ENCODE measurements at regions not wholly inside any gene's neighbourhood (a gene's known extent, or its start where the extent isn't known, plus 50 kb on each side); places are given as distances from the start of the nearest gene placed in this dataset.

DNA sequence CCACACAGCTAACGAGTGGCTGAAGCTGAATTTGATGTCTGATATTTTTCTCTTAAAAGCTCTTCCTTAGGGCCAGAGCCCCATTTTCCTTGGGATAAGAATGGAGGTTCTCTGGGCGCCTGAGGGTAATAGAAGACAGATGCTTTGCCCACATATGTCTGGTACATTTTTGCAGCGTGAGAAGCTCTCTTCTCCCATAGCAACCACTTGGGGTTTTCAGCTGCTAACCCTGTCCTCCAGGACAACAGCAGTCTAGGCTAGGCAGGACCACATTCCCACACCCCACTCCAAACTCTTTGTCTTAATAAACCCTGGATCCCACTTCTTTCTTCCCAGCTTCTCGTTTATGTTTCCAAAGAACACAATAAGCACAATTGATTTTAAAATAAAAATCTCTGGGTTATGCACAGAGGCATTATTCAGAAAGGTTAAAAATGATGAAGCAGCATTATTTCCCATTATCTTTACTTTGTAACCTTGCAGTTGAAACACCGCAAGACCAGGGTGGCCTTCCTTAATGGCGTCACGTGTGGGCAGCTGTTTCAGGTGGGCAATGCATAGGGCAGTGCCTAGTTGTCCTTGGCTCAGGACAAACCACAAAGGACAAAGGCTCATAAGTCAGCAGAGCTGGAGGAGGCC lies 56.5 kb upstream of the NTRK3 start:
- TF ChIP-seq MEIS1 (CRISPR knock-in tag; IDR thresholded peaks at IDR 0.05; ENCODE audit: borderline replicate concordance) = no peak
- TF ChIP-seq ZNF214 (tag by site-specific recombination; IDR thresholded peaks at IDR 0.05; ENCODE audit: borderline replicate concordance) = no peak
- no peak for TF ChIP-seq FEZF1 (tag by site-specific recombination; IDR thresholded peaks at IDR 0.05)
- TF ChIP-seq SETDB1 (IDR thresholded peaks at IDR 0.05; ENCODE audit: insufficient read length, low read length) = no peak
- TF ChIP-seq, protein P1, sequence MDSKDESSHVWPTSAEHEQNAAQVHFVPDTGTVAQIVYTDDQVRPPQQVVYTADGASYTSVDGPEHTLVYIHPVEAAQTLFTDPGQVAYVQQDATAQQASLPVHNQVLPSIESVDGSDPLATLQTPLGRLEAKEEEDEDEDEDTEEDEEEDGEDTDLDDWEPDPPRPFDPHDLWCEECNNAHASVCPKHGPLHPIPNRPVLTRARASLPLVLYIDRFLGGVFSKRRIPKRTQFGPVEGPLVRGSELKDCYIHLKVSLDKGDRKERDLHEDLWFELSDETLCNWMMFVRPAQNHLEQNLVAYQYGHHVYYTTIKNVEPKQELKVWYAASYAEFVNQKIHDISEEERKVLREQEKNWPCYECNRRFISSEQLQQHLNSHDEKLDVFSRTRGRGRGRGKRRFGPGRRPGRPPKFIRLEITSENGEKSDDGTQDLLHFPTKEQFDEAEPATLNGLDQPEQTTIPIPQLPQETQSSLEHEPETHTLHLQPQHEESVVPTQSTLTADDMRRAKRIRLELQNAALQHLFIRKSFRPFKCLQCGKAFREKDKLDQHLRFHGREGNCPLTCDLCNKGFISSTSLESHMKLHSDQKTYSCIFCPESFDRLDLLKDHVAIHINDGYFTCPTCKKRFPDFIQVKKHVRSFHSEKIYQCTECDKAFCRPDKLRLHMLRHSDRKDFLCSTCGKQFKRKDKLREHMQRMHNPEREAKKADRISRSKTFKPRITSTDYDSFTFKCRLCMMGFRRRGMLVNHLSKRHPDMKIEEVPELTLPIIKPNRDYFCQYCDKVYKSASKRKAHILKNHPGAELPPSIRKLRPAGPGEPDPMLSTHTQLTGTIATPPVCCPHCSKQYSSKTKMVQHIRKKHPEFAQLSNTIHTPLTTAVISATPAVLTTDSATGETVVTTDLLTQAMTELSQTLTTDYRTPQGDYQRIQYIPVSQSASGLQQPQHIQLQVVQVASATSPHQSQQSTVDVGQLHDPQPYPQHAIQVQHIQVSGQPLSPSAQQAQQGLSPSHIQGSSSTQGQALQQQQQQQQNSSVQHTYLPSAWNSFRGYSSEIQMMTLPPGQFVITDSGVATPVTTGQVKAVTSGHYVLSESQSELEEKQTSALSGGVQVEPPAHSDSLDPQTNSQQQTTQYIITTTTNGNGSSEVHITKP (tag by site-specific recombination; IDR thresholded peaks at IDR 0.05) = no peak
- no peak for TF ChIP-seq GLIS2 (tag by site-specific recombination; IDR thresholded peaks at IDR 0.05)
- H3K4me1 ChIP-seq (ENCODE audit: control insufficient read depth, insufficient read depth, low read length) = no peaks in the 10 kb centered on the region
- H3K36me3 ChIP-seq (ENCODE audit: control insufficient read depth in 2 of 2, insufficient read depth in 1 of 2, low read length in 2 of 2) = no peaks in the 10 kb centered on the region
- H3K9me3 ChIP-seq (ENCODE audit: control insufficient read depth, insufficient read depth, low read depth, low read length) = no peaks in the 10 kb centered on the region
- H3K4me3 ChIP-seq (ENCODE audit: low read depth, low read length) = no peak overlapping the region
- H3K27ac ChIP-seq (ENCODE audit: extremely low read depth, low read depth, low read length) = no peak overlapping the region
- ChIA-PET POLR2A (no interaction called here), CTCF (interaction anchor here (0.6 to 4.7 kb wide), 6 partner anchors 13 to 138 kb away, joined by 3 to 21 read pairs (median 4); no protein-coding TSS in a partner anchor)

DNA sequence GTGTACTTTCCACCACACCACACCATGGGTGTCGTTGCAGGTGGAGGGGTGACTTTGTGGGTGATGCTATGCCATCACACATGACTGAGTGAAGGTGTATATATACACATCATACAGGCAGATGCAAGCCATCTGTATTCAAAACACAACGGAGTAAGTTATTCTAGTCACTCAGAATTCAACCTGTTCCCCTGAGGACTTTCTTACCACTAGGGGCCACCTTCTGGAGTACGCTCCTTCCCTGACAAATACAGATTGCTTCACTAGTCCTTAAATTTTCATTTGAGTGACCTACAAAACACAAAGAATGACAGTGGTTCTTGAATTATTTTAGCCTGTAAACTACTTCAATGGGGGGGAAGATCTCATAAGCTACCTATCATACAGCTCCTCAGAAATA lies 52.8 kb upstream of the NTRK3 start:
- no peaks in the 10 kb centered on the region for H3K9me3 ChIP-seq (ENCODE audit: control insufficient read depth, insufficient read depth, low read depth, low read length)
- TF ChIP-seq ZNF223 (tag by site-specific recombination; IDR thresholded peaks at IDR 0.05) (no peak), ZNF274 (IDR thresholded peaks at IDR 0.05; ENCODE audit: low read length) (no peak), ZNF274 (tag by site-specific recombination; IDR thresholded peaks at IDR 0.05; ENCODE audit: borderline replicate concordance) (no peak), ZNF391 (tag by site-specific recombination; IDR thresholded peaks at IDR 0.05; ENCODE audit: borderline replicate concordance, low read depth) (no peak), ZNF248 (tag by site-specific recombination; IDR thresholded peaks at IDR 0.05) (no peak), SP2 (tag by site-specific recombination; IDR thresholded peaks at IDR 0.05) (no peak), ZNF133 (tag by site-specific recombination; IDR thresholded peaks at IDR 0.05) (no peak), REPIN1 (tag by site-specific recombination; IDR thresholded peaks at IDR 0.05; ENCODE audit: low read depth) (no peak)
- TF ChIP-seq, protein P2, sequence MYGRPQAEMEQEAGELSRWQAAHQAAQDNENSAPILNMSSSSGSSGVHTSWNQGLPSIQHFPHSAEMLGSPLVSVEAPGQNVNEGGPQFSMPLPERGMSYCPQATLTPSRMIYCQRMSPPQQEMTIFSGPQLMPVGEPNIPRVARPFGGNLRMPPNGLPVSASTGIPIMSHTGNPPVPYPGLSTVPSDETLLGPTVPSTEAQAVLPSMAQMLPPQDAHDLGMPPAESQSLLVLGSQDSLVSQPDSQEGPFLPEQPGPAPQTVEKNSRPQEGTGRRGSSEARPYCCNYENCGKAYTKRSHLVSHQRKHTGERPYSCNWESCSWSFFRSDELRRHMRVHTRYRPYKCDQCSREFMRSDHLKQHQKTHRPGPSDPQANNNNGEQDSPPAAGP (tag by site-specific recombination; IDR thresholded peaks at IDR 0.05) = no peak
- TF ChIP-seq, protein P3, sequence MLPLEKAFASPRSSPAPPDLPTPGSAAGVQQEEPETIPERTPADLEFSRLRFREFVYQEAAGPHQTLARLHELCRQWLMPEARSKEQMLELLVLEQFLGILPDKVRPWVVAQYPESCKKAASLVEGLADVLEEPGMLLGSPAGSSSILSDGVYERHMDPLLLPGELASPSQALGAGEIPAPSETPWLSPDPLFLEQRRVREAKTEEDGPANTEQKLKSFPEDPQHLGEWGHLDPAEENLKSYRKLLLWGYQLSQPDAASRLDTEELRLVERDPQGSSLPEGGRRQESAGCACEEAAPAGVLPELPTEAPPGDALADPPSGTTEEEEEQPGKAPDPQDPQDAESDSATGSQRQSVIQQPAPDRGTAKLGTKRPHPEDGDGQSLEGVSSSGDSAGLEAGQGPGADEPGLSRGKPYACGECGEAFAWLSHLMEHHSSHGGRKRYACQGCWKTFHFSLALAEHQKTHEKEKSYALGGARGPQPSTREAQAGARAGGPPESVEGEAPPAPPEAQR (tag by site-specific recombination; IDR thresholded peaks at IDR 0.05) = no peak
- TF ChIP-seq, protein P4, sequence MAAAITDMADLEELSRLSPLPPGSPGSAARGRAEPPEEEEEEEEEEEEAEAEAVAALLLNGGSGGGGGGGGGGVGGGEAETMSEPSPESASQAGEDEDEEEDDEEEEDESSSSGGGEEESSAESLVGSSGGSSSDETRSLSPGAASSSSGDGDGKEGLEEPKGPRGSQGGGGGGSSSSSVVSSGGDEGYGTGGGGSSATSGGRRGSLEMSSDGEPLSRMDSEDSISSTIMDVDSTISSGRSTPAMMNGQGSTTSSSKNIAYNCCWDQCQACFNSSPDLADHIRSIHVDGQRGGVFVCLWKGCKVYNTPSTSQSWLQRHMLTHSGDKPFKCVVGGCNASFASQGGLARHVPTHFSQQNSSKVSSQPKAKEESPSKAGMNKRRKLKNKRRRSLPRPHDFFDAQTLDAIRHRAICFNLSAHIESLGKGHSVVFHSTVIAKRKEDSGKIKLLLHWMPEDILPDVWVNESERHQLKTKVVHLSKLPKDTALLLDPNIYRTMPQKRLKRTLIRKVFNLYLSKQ (tag by site-specific recombination; IDR thresholded peaks at IDR 0.05; ENCODE audit: borderline replicate concordance) = no peak
- TF ChIP-seq, protein P5, sequence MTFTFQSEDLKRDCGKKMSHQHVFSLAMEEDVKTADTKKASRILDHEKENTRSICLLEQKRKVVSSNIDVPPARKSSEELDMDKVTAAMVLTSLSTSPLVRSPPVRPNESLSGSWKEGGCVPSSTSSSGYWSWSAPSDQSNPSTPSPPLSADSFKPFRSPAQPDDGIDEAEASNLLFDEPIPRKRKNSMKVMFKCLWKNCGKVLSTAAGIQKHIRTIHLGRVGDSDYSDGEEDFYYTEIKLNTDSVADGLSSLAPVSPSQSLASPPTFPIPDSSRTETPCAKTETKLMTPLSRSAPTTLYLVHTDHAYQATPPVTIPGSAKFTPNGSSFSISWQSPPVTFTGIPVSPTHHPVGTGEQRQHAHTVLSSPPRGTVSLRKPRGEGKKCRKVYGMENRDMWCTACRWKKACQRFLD (tag by site-specific recombination; IDR thresholded peaks at IDR 0.05) = no peak
- TF ChIP-seq, protein P6, sequence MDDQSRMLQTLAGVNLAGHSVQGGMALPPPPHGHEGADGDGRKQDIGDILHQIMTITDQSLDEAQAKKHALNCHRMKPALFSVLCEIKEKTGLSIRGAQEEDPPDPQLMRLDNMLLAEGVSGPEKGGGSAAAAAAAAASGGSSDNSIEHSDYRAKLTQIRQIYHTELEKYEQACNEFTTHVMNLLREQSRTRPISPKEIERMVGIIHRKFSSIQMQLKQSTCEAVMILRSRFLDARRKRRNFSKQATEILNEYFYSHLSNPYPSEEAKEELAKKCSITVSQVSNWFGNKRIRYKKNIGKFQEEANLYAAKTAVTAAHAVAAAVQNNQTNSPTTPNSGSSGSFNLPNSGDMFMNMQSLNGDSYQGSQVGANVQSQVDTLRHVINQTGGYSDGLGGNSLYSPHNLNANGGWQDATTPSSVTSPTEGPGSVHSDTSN (CRISPR knock-in tag; IDR thresholded peaks at IDR 0.05) = no peak
- TF ChIP-seq, protein P7, sequence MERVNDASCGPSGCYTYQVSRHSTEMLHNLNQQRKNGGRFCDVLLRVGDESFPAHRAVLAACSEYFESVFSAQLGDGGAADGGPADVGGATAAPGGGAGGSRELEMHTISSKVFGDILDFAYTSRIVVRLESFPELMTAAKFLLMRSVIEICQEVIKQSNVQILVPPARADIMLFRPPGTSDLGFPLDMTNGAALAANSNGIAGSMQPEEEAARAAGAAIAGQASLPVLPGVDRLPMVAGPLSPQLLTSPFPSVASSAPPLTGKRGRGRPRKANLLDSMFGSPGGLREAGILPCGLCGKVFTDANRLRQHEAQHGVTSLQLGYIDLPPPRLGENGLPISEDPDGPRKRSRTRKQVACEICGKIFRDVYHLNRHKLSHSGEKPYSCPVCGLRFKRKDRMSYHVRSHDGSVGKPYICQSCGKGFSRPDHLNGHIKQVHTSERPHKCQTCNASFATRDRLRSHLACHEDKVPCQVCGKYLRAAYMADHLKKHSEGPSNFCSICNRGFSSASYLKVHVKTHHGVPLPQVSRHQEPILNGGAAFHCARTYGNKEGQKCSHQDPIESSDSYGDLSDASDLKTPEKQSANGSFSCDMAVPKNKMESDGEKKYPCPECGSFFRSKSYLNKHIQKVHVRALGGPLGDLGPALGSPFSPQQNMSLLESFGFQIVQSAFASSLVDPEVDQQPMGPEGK (tag by site-specific recombination; IDR thresholded peaks at IDR 0.05) = no peak
- CTCF ChIA-PET = interaction anchor here (3.1 kb wide), 1 partner anchor 22 kb away, joined by 10 read pairs; no protein-coding TSS in a partner anchor
- H3K4me3 ChIP-seq (ENCODE audit: low read depth, low read length) = no peak overlapping the region
- H3K36me3 ChIP-seq (ENCODE audit: control insufficient read depth in 2 of 2, insufficient read depth in 1 of 2, low read length in 2 of 2) = no peaks in the 10 kb centered on the region
- H3K27ac ChIP-seq (ENCODE audit: extremely low read depth, low read depth, low read length) = no peak overlapping the region
- H3K4me1 ChIP-seq (ENCODE audit: control insufficient read depth, insufficient read depth, low read length) = no peaks in the 10 kb centered on the region
- POLR2A ChIA-PET = no interaction called here

Data from HEK293 (cell line).